NCI-H748 (cell line): ENCODE measurements at regions not wholly inside any gene's neighbourhood (a gene's known extent, or its start where the extent isn't known, plus 50 kb on each side); places are given as distances from the start of the nearest gene placed in this dataset.
A peak's percentile ranks its signal among the peaks of the same experiment; 100 is the strongest.
"Not testable (repeated sequence)": the region's sequence is repeated elsewhere in the genome, so short reads cannot be mapped to it uniquely, and the experiment has no call there.

Experiments used
- DNase-seq: peaks from one replicate; lab custom pipeline; 2025; ENCODE audit not compliant: unreplicated experiment; lab: John Stamatoyannopoulos, UW

GRCh38 chr2:166831930-166832329 is 56.4 kb upstream of the XIRP2 start:
- no peak for DNase-seq

GRCh38 chr2:166825914-166826313 is 62.4 kb upstream of the XIRP2 start:
- no peak for DNase-seq

GRCh38 chr2:166814335-166814734 is 73.9 kb upstream of the XIRP2 start:
- no peak for DNase-seq

GRCh38 chr2:166812166-166812891 is 76.0 kb upstream of the XIRP2 start:
- DNase-seq, result no peak

DNA sequence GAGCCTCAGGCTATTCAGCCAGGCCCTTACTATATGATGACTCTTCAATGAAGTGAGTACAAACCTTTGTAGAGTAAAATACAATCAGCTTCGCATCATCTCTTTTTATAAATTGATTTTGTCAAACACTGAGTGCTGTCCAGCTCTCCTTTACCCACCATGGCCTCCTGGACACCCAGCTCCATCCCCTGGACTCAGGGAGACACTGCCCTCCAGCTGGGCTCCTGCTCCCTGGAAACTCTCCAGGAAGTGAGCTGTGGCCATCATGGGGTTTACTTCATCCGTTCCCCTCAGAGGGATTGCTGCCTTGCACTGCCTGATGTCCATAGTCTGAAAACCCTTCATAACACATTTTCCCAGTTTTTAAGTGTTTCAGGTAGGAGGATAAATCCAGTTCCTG is 82.5 kb upstream of the XIRP2 start:
- DNase-seq, result no peak

- peak; percentile 9 for DNase-seq
Measured at GRCh38 chr2:166803373-166804000, 84.8 kb upstream of the XIRP2 start.

DNA sequence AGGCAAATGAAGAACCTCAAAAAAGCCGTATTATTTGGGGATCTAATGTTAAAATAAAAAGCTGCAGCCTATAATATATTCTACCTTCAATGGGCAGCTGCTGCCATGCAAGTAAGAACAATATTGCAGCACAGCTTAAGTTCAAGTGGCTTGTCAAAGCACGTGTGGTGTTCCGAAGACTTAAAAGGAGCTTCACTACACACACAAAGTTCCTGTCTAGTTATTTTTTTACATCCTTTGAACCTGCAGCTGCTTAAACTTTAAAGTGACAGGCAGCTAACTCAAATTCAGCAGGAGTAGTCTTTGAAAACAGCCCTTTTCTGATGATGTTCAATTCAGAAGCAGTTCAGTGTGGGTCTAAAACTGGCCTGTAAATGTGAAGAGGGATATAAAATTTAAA is 85.8 kb upstream of the XIRP2 start:
- no peak for DNase-seq

DNA sequence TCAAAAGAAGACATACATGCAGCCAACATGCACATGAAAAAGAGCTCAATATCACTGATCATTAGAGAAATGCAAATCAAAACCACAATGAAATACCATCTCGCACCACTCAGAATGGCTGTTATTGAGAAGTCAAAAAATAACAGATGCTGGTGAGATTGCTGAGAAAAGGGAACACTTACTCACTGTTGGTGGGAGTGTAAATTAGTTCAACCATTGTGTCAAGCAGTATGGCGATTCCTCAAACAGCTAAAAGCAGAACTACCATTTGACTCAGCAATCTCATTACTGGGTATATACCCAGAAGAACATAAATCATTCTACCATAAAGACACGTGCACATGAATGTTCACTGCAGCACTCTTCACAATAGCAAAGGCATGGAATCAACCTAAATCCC is 95.5 kb upstream of the XIRP2 start:
- no peak for DNase-seq

DNA sequence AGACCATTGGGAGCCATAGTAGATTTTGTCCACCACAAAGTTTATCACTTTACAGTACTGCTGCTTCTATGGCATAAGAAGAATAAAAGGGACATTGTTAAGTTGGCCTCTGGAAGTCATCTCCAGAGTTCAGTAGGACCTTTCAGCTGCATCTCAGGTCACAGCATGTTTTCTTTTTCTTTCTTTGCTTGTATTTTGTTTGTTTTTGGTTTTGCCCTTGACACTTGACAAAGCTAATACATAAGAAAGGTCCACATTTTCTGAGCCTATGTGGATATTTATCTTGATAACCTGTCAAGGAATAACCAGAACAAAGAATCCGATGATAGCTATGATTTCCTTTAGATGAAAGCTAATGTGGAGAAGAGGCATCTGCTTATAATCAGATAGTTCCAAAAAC is 101.6 kb upstream of the XIRP2 start:
- DNase-seq, result no peak

GRCh38 chr2:166784296-166784946 is 103.9 kb upstream of the XIRP2 start:
- peak; percentile 91 for DNase-seq

DNA sequence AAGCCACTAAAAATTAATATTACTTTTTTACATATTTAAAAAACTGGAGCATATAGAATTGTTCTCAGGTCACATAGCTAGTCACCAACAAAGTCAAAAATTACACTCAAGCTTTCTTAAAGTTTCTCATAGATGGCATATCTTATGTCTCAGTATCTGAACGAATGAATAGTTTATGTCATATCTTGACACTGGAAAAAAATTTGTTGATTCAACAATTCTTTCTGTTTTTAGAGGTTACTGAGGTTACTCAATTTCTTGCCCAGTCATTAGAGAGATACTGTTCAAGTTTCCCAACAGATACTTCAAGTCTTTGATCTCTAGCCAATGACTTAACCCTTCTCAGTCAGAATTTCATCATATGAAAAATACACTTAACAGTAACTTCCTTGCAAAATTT is 113.1 kb upstream of the XIRP2 start:
- DNase-seq, result no peak

- DNase-seq, result no peak
Measured at GRCh38 chr2:166773308-166773949, 114.9 kb upstream of the XIRP2 start.

GRCh38 chr2:166768393-166769123 is 119.7 kb upstream of the XIRP2 start:
- DNase-seq, result no peak

DNA sequence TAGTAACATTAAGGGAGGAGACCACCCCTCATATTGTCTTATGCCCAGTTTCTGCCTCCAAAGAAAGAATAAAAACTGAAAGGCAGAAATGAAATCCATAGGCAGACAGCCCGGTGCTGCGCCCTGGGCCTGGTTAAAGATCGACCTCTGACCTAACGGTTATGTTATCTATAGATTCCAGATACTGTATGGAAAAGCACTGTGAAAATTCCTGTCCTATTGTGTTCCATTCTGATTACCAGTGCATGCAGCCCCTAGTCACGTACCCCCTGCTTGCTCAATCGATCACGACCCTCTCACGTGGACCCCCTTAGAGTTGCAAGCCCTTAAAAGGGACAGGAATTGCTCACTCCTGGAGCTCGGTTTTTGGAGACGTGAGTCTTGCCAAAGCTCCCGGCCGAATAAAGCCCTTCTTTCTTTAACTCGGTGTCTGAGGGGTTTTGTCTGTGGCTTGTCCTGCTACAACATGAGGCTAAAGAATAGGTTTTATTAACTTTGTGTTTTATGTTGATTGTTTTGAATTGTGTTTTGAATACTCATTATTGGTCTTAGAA is 121.4 kb upstream of the XIRP2 start:
- not testable (repeated sequence) for DNase-seq

DNA sequence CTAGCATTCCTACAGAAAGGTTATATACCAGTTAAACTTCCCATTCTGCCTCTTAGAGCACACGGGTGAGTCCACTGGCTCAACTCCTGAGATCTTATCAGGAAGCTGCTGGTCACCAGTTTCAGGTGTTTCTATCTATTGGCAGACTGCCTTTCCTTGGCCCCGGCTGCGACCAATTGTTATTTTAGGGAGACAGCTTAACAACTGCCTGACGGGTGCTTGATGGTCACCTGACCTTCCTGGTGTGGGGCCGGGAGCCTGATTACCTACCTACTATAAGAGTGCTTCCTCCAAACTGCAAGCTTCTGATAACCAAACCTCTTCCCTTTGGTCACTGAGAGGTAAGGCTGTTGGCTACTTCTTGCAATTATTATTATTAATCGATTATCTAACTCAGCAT is 122.1 kb upstream of the XIRP2 start:
- no peak for DNase-seq

- DNase-seq, result no peak
Measured at GRCh38 chr2:166765141-166765540, 123.1 kb upstream of the XIRP2 start.

GRCh38 chr2:166764702-166765101 is 123.6 kb upstream of the XIRP2 start:
- DNase-seq, result no peak

- no peak for DNase-seq
Measured at GRCh38 chr2:166764216-166764615, 124.1 kb upstream of the XIRP2 start.

- no peak for DNase-seq
Measured at GRCh38 chr2:166762746-166763145, 125.5 kb upstream of the XIRP2 start.

- no peak for DNase-seq
Measured at GRCh38 chr2:166758956-166759355, 129.3 kb upstream of the XIRP2 start.

GRCh38 chr2:166750624-166751023 is 137.7 kb upstream of the XIRP2 start:
- no peak for DNase-seq
